ENCODE measurements at regions not wholly inside any gene's neighbourhood (a gene's known extent, or its start where the extent isn't known, plus 50 kb on each side); places are given as distances from the start of the nearest gene placed in this dataset.

- TF ChIP-seq CTCF (IDR thresholded peaks at IDR 0.05) = no peak
- TF ChIP-seq POLR2AphosphoS5 (IDR thresholded peaks at IDR 0.05; ENCODE audit: insufficient read depth in 1 of 2, low read depth in 1 of 2) = no peak
Observed at GRCh38 chr18:60936101-60936500, 397.1 kb upstream of the CDH20 start.
